Astrocyte of the spinal cord (primary cell): ENCODE measurements at regions not wholly inside any gene's neighbourhood (a gene's known extent, or its start where the extent isn't known, plus 50 kb on each side); places are given as distances from the start of the nearest gene placed in this dataset.

ENCODE experiments used
- DNase-seq: peaks from one replicate; pipeline ENCODE4 v3.0.0; 2011; ENCODE audit warnings: low read depth, low spot score
- H3K4me3 ChIP-seq: 2 replicates; pipeline ENCODE4 v1.5.1; 2011; ENCODE audit warnings: low read depth, mild to moderate bottlenecking, low read length, moderate library complexity
- in situ Hi-C: cut with HindIII; loops from 2 replicates; pipeline ENCODE4 v1.10.0; 2017; ENCODE audit warnings: low sequenced_read_pairs
- TF ChIP-seq, protein P1 (sequence below): IDR thresholded peaks from 2 replicates; pipeline ENCODE4 v1.5.1; 2012; ENCODE audit warnings: low read depth, mild to moderate bottlenecking, low read length, inconsistent platforms

DNA sequence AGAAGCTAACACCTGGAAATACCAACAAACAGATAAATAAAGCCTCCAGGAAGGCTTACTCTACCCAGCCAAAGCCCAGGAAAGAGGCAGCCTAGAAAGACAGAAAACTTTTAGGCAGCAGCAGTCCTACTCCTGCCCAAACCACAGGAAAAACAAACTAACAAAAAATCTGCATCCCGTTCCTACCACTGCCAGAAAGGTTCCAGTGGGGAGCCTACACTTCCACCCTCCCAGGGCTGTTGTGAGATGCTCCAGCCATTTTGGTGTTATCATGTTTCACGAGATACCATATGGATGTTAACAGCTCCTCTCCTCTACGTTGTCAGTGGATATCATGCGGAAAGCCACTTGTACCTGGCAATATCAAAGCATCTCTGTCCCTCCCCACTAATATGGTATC is 135.9 kb upstream of the ADRA1D start:
- DNase-seq, result no peak
- no peak overlapping the region for H3K4me3 ChIP-seq
- in situ Hi-C loops, result no loop called here
- TF ChIP-seq, protein P1, sequence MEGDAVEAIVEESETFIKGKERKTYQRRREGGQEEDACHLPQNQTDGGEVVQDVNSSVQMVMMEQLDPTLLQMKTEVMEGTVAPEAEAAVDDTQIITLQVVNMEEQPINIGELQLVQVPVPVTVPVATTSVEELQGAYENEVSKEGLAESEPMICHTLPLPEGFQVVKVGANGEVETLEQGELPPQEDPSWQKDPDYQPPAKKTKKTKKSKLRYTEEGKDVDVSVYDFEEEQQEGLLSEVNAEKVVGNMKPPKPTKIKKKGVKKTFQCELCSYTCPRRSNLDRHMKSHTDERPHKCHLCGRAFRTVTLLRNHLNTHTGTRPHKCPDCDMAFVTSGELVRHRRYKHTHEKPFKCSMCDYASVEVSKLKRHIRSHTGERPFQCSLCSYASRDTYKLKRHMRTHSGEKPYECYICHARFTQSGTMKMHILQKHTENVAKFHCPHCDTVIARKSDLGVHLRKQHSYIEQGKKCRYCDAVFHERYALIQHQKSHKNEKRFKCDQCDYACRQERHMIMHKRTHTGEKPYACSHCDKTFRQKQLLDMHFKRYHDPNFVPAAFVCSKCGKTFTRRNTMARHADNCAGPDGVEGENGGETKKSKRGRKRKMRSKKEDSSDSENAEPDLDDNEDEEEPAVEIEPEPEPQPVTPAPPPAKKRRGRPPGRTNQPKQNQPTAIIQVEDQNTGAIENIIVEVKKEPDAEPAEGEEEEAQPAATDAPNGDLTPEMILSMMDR, result no peak

GRCh38 chr20:4383961-4384360 is 134.9 kb upstream of the ADRA1D start:
- H3K4me3 ChIP-seq, result no peak overlapping the region
- in situ Hi-C loops, result no loop called here
- TF ChIP-seq, protein P1, result no peak
- DNase-seq, result peak; percentile 53

GRCh38 chr20:4375881-4376280 is 126.8 kb upstream of the ADRA1D start:
- in situ Hi-C loops, result no loop called here
- DNase-seq, result peak; percentile 76
- no peak overlapping the region for H3K4me3 ChIP-seq
- TF ChIP-seq, protein P1, result no peak

GRCh38 chr20:4373454-4373853 is 124.4 kb upstream of the ADRA1D start:
- TF ChIP-seq, protein P1, result no peak
- in situ Hi-C loops, result no loop called here
- no peak for DNase-seq
- no peak overlapping the region for H3K4me3 ChIP-seq

GRCh38 chr20:4371623-4372251 is 122.7 kb upstream of the ADRA1D start:
- H3K4me3 ChIP-seq, result no peak overlapping the region
- TF ChIP-seq, protein P1, result no peak
- in situ Hi-C loops, result no loop called here
- DNase-seq, result no peak

GRCh38 chr20:4370851-4371250 is 121.8 kb upstream of the ADRA1D start:
- H3K4me3 ChIP-seq, result no peak overlapping the region
- no peak for DNase-seq
- in situ Hi-C loops, result no loop called here
- TF ChIP-seq, protein P1, result no peak

DNA sequence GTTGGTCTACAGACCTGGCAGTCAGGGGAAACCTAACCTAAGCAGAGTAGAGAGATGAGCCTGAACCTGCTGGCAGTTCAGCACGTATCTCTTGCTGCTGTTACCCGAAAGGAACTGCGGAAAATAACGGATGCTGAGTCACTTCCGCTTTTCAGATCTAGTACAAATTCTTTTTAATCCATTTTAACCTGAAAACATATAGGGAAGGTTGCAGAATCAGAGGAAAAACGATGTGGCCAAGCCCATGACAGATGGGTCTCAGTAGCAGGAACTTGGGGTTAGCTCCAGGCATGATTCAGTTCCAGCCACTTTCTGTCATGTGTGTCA is 120.7 kb upstream of the ADRA1D start:
- TF ChIP-seq, protein P1, result no peak
- no peak overlapping the region for H3K4me3 ChIP-seq
- no peak for DNase-seq
- in situ Hi-C loops, result no loop called here
